Activated CD4-positive, alpha-beta memory T cell treated with anti-CD3 and anti-CD28 coated beads, Interleukin-2, amount 10 ng/mL, durations not matched to agents 7 days and 5 days (primary cell): ENCODE measurements at regions not wholly inside any gene's neighbourhood (a gene's known extent, or its start where the extent isn't known, plus 50 kb on each side); places are given as distances from the start of the nearest gene placed in this dataset.

Experiments
- CTCF ChIA-PET: fragments of 350-600 bp; sonication (Branson Sonifier 250); formaldehyde crosslinking; loops from one replicate; lab custom pipeline; 2021; ENCODE audit warnings: antibody characterized with exemption, inconsistent platforms; lab: Charles Lee
- POLR2A ChIA-PET: fragments of 350-600 bp; sonication (Branson Sonifier 250); formaldehyde crosslinking; loops from one replicate; lab custom pipeline; 2021; ENCODE audit warnings: antibody characterized with exemption; lab: Charles Lee
- DNase-seq: peaks from one replicate; pipeline ENCODE4 v3.0.0-alpha.2; 2020
- H3K27ac Mint-ChIP-seq: one replicate; pipeline ENCODE4 v1.8.0; 2021; ENCODE audit warnings: mild to moderate bottlenecking, mixed read lengths
- H3K27me3 Mint-ChIP-seq: one replicate; pipeline ENCODE4 v1.8.0; 2021; ENCODE audit warnings: mixed read lengths
- H3K36me3 Mint-ChIP-seq: one replicate; pipeline ENCODE4 v1.8.0; 2021; ENCODE audit warnings: low read depth, mixed read lengths
- H3K4me1 Mint-ChIP-seq: one replicate; pipeline ENCODE4 v1.8.0; 2021; ENCODE audit warnings: mixed read lengths
- H3K4me3 Mint-ChIP-seq: one replicate; pipeline ENCODE4 v1.8.0; 2021; ENCODE audit warnings: mild to moderate bottlenecking, mixed read lengths
- H3K9me3 Mint-ChIP-seq: one replicate; pipeline ENCODE4 v1.8.0; 2021; ENCODE audit warnings: mixed read lengths

DNA sequence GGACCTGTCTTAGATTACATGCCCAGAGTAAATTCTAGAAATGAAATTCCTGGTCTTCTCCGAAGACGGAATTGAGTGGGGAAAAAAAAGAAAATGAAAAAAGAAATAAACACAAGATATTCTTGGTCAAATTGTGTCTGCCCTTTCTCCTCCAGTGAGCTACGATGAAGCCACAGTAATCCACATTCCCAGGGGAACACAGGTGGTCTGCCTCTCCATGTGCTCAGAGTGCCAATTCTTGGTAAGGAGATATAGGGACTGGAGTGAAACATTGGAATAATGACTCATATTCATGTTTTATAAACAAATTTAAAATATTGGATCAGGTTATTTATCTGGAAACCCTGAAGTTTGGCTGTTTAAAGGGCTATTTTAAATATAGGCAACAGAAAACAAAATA is 54.2 kb upstream of the MGST2 start:
- H3K27me3 Mint-ChIP-seq: peaks cover 9% of the 10 kb centered on the region
- H3K4me1 Mint-ChIP-seq: peaks cover 8% of the 10 kb centered on the region
- POLR2A ChIA-PET: interaction anchor here (0.5 kb wide), 1 partner anchor 603 kb away, joined by 3 read pairs; no protein-coding TSS in a partner anchor
- no peak overlapping the region for H3K27ac Mint-ChIP-seq
- H3K9me3 Mint-ChIP-seq: no peaks in the 10 kb centered on the region
- DNase-seq: no peak
- no peak overlapping the region for H3K4me3 Mint-ChIP-seq
- peaks cover 3% of the 10 kb centered on the region for H3K36me3 Mint-ChIP-seq
- CTCF ChIA-PET: interaction anchor here (2.1 kb wide), 1 partner anchor 46 kb away, joined by 6 read pairs; no protein-coding TSS in a partner anchor

DNA sequence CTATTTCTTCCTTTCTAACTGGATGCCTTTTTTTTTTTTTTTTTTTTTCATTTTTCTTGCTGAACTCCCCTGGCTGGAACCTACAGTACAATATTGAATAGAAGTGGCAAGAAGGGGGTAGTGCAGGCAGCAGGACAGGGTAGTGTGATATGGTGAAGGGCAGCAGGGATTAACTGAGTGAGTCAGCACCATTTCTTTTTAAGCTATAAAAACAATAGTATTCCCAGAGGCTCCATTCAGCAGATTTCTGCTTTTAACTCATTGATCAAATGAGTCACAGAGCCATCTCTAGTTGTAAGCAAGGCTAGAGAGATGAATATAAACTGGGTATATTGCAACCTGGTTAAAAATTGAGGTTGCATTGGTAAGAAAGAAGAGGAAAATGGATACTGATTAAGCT is 53.6 kb upstream of the SETD7 start:
- peaks cover 18% of the 10 kb centered on the region for H3K4me1 Mint-ChIP-seq
- ChIA-PET CTCF (interaction anchor here (1.6 to 2.1 kb wide), 2 partner anchors 42 to 48 kb away, joined by 5 to 6 read pairs; no protein-coding TSS in a partner anchor), POLR2A (no interaction called here)
- no peak overlapping the region for H3K4me3 Mint-ChIP-seq
- H3K36me3 Mint-ChIP-seq: peaks cover 3% of the 10 kb centered on the region
- DNase-seq: no peak
- no peak overlapping the region for H3K27ac Mint-ChIP-seq
- peaks cover 17% of the 10 kb centered on the region for H3K27me3 Mint-ChIP-seq
- no peaks in the 10 kb centered on the region for H3K9me3 Mint-ChIP-seq

DNA sequence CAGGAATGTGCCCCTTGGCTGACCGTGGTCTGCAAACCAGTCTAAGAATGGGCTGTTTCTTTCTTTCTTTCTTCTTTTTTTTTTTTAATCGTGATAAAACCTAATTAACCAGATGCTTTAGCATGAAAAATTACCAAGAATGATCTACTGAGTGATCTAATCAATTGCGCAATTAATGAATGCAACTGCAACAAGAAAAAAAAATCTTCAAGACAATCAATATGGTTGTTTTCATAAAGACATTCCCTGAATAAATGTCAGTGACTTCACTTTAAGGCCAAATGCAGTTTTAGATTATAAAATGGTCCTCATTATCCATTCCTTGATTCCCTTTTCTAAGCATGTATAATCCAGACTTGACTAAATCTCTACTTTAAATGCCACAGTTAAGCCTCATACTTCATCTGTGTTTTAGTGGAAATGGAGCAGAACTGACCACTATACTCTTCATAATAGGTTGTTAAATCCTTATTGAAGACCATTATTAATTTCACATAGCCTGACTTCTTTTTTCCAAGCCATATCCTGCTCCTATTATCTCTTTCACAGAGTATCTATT is 51.6 kb upstream of the SETD7 start:
- POLR2A ChIA-PET: no interaction called here
- CTCF ChIA-PET: interaction anchor here (0.6 to 5.6 kb wide), 5 partner anchors 9 to 314 kb away, joined by 3 to 90 read pairs (median 11); no protein-coding TSS in a partner anchor
- H3K4me3 Mint-ChIP-seq: no peak overlapping the region

DNA sequence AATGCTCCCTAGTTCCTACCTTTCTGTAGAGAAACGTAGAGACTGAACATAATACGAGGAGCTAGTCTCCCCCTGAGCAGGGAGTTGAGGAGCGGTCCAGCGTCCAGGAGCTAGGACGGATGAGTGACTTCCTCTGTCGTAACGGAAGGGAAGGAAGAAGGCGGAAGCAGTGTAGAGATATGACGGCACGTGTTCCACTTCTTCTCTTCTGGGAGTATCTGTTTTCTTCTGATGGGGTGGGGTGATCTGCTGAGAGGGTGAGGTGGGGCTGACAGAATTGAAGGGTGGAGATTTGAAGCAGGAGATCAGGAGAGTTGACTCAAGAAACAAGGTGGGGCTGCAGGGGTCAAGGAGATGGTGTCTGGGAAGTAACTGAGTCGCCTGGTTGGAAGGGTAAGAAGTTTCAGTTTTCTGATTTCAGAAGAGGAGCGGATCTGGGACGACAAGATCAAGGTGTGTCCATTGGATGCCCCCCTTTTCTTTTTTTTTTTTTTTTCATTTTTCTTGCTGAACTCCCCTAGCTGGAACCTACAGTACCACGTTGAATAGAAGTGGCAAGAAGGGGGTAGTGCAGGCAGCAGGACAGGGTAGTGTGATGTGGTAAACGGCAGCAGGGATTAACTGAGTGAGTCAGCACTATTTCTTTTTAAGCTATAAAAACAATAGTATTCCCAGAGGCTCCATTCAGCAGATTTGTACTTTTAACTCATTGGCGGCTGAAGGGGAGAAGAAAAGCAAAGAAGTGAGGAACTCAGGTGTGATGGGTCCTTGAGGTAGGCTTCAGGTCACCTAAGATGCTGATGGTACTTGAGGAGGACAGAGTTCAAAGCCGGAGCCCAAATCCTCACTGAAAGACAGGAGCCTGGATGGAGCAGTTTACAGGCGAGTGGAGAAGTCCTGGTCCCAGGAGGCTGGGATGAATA is 50.8 kb upstream of the SETD7 start:
- Mint-ChIP-seq H3K27me3 (peaks cover 17% of the 10 kb centered on the region), H3K4me3 (peak overlapping the region; percentile 2), H3K36me3 (peaks cover 3% of the 10 kb centered on the region), H3K27ac (no peak overlapping the region), H3K4me1 (peaks cover 26% of the 10 kb centered on the region), H3K9me3 (no peaks in the 10 kb centered on the region)
- no peak for DNase-seq
- ChIA-PET POLR2A (interaction anchor here (0.7 kb wide), 1 partner anchor 51 kb away, joined by 3 read pairs; the partner anchor contains the start of gene SETD7), CTCF (interaction anchor here (0.6 to 5.6 kb wide), 7 partner anchors 9 to 753 kb away, joined by 3 to 90 read pairs (median 5); no protein-coding TSS in a partner anchor)

More for the DNA sequence above, 51.6 kb upstream of the SETD7 start:
- H3K27ac Mint-ChIP-seq: no peak overlapping the region
- peaks cover 3% of the 10 kb centered on the region for H3K36me3 Mint-ChIP-seq
- peaks cover 17% of the 10 kb centered on the region for H3K27me3 Mint-ChIP-seq
- DNase-seq: no peak
- H3K9me3 Mint-ChIP-seq: no peaks in the 10 kb centered on the region
- peaks cover 24% of the 10 kb centered on the region for H3K4me1 Mint-ChIP-seq

DNA sequence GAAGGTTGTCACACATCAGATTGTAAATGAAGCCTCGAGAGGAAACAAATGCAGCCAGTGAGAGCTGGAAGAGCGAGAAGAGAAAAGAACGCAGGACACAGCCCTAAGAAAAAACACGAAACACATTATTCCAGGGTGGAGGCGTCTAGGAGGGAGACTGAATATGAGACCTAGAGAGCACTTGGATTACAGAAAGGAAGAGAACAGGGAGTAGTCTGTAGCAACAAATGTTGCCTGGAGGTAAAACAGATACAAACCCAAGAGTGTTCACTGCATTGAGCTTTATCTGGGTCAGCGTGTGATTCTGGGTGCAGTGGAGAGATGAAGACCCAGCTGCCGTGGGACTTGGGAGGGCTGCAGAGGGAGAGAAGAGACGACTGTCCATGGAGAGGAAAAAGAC is 50.1 kb upstream of the SETD7 start:
- Mint-ChIP-seq H3K4me1 (peaks cover 28% of the 10 kb centered on the region), H3K36me3 (peaks cover 3% of the 10 kb centered on the region), H3K27me3 (peaks cover 17% of the 10 kb centered on the region), H3K4me3 (peak overlapping the region; percentile 2), H3K9me3 (no peaks in the 10 kb centered on the region), H3K27ac (no peak overlapping the region)
- CTCF ChIA-PET: interaction anchor here (0.9 to 5.6 kb wide), 8 partner anchors 10 to 754 kb away, joined by 3 to 90 read pairs (median 4); partner anchors contain the start of gene NOCT
- DNase-seq: no peak
- POLR2A ChIA-PET: interaction anchor here (0.7 kb wide), 1 partner anchor 50 kb away, joined by 3 read pairs; the partner anchor contains the start of gene SETD7
